T-helper 2 cell treated with Interferon-gamma antibody and Interleukin-4, amounts not matched to agents 5 μg/mL and 100 μg/mL, for 36 hours (primary cell): ENCODE measurements at regions not wholly inside any gene's neighbourhood (a gene's known extent, or its start where the extent isn't known, plus 50 kb on each side); places are given as distances from the start of the nearest gene placed in this dataset.
"Not testable (repeated sequence)": the region's sequence is repeated elsewhere in the genome, so short reads cannot be mapped to it uniquely, and the experiment has no call there.

ENCODE experiments used
- DNase-seq: peaks from one replicate; pipeline ENCODE4 v3.0.0; 2021; ENCODE audit warnings: low spot score
- H3K27ac Mint-ChIP-seq: one replicate; pipeline ENCODE4 v1.8.0; 2021; ENCODE audit warnings: mild to moderate bottlenecking, mixed read lengths
- H3K27me3 Mint-ChIP-seq: one replicate; pipeline ENCODE4 v1.8.0; 2021; ENCODE audit warnings: low read depth, mixed read lengths
- H3K36me3 Mint-ChIP-seq: one replicate; pipeline ENCODE4 v1.8.0; 2021; ENCODE audit warnings: low read depth, mixed read lengths
- H3K4me1 Mint-ChIP-seq: one replicate; pipeline ENCODE4 v1.8.0; 2021; ENCODE audit warnings: low read depth, mixed read lengths
- H3K4me3 Mint-ChIP-seq: one replicate; pipeline ENCODE4 v1.8.0; 2022; ENCODE audit warnings: mild to moderate bottlenecking, moderate library complexity, mixed read lengths
- H3K9me3 Mint-ChIP-seq: one replicate; pipeline ENCODE4 v1.8.0; 2021; ENCODE audit warnings: mixed read lengths

DNA sequence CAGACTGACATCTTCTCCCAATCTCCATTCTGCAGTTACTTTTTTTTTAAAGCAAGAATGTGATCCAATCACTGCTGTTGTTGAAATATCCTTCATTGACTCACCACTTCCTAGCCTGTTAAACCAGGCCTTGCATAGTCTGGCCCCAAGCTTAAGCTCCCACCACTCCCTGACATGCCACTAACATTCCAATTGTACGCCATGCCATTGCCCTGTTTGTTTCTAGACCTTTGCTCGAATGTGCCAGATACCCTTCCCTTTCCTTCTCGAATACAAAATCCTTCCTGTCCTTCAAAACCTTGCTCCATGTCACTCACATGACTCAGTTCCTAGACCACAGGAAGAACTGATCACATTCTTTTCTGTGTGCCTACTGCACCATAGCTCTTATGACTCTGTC is 224.2 kb downstream of the CYRIA start:
- Mint-ChIP-seq H3K4me3 (no peak overlapping the region), H3K27ac (no peak overlapping the region)

DNA sequence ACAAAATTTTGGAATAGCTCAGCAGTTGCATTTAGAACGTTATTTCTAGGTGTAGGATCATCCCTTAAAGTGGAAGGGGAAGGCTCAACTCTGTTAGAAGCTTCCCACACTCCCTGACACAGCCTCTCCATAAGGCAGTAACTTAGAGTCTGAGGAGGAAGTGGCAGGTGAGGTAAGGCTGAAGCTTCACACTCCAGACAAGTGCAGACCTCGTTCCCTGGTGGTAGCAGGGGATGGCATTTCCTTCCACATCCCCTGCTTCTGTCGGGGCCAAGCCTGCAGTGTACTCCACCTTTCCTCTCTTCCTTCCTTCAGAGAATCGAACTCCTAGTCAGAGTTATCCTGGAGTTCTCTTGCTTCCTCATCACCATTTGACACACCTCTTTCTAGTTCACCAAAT is 224.7 kb downstream of the CYRIA start:
- Mint-ChIP-seq H3K36me3 (no peaks in the 10 kb centered on the region), H3K4me1 (no peaks in the 10 kb centered on the region), H3K27ac (no peak overlapping the region), H3K27me3 (peaks cover 18% of the 10 kb centered on the region), H3K4me3 (no peak overlapping the region), H3K9me3 (no peaks in the 10 kb centered on the region)
- no peak for DNase-seq

More for the DNA sequence above, 224.2 kb downstream of the CYRIA start:
- Mint-ChIP-seq H3K36me3 (no peaks in the 10 kb centered on the region), H3K9me3 (no peaks in the 10 kb centered on the region), H3K27me3 (peaks cover 17% of the 10 kb centered on the region), H3K4me1 (no peaks in the 10 kb centered on the region)
- no peak for DNase-seq

DNA sequence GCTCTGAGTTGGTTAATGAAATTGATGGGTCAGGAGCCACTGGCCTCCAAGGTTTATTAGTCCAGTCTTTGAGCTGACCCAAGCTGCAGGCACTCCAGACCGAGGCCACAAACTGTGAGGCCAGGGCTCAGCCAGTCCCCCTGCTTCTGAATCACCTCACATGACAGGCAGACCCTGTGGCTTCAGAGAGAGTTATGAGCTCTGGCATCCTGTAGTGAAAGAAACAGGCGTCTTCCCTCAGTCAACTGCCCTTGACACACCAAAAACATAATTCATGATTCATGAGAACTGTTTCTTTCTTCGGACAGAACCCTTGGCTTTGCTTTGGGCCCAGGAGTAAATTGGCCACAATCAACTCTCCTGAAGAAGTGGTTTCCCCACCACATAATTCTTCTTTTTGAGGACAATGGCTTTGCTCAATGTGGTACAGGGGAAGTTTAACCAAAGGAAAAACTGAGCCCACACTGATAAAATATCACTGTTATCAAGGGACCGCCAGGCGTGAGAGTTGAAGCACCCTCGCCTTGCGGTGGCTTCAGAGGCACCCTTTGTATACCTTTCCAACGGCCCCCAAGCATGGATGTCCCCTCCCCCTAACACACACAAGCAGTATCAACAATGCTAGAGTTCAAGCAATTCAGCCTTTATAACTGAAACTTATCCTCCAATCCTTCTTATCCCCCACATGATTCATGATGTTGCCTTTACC is 226.9 kb downstream of the CYRIA start:
- Mint-ChIP-seq H3K9me3 (no peaks in the 10 kb centered on the region), H3K4me1 (no peaks in the 10 kb centered on the region), H3K27me3 (peaks cover 21% of the 10 kb centered on the region), H3K36me3 (no peaks in the 10 kb centered on the region), H3K27ac (no peak overlapping the region), H3K4me3 (no peak overlapping the region)
- no peak for DNase-seq

DNA sequence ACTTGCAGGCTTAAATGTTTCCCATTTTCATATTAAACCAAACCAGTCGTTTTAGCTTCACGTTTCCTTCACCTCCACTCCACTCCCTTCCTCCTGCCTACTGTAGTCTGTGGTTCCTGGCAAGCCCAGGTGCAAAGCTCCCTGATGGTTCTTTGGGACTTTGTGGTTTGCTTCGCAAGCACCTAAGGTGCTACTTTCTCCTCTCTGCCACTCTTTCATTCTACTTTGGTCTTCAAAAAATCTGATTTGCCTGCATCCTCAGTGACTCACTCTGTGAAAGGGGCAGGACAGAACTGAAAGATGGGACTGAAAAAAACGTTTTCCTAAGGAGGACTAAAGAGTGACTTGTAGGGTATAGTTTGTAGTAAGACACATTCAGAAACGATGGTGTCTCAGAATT is 228.4 kb downstream of the CYRIA start:
- H3K9me3 Mint-ChIP-seq: no peaks in the 10 kb centered on the region
- H3K27ac Mint-ChIP-seq: no peak overlapping the region
- peaks cover 21% of the 10 kb centered on the region for H3K27me3 Mint-ChIP-seq

DNA sequence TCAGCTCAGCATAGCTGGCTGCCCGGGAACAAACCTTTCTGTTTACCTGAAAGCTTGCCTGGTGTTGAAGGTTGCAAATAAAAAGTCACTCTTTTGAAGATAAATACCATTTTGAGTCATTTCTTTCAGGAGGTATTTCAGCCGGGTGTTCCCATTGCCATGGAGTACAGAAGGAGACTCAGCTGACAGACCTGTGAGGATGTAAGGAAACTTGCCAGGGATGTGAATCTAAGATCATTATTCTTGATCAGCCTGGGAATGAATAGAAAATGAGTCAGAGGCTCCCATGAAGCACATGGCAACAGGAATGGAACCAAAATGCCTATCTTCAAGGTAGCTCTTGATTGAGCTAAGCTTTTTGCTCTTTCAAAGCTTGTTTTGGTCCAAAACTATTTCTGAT is 231.2 kb downstream of the CYRIA start:
- no peak for DNase-seq
- Mint-ChIP-seq H3K4me3 (no peak overlapping the region), H3K36me3 (no peaks in the 10 kb centered on the region), H3K27me3 (peaks cover 17% of the 10 kb centered on the region), H3K4me1 (no peaks in the 10 kb centered on the region), H3K27ac (no peak overlapping the region), H3K9me3 (no peaks in the 10 kb centered on the region)

More for the DNA sequence above, 228.4 kb downstream of the CYRIA start:
- H3K4me1 Mint-ChIP-seq: no peaks in the 10 kb centered on the region
- DNase-seq: no peak
- no peaks in the 10 kb centered on the region for H3K36me3 Mint-ChIP-seq
- no peak overlapping the region for H3K4me3 Mint-ChIP-seq

DNA sequence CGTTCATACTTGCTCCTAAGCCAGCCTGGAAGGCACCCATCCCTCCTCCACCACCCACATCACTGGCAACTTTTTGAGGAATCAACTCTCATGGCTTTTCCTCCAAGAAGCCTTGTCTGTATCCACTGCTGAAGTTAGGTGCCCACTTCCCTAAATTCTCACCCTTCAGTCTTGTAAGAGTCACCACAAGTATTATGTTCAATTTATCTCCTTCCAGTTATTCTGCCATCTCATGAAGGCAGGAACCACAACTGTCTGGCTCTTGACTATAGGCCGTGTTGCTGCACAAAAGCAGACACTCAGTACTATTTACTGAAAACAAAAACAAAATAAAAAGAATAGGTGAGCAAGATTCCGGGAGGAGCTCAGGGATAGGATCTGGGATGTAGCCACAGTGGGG is 234.8 kb downstream of the CYRIA start:
- no peaks in the 10 kb centered on the region for H3K4me1 Mint-ChIP-seq
- no peaks in the 10 kb centered on the region for H3K36me3 Mint-ChIP-seq
- no peak overlapping the region for H3K27ac Mint-ChIP-seq
- no peak overlapping the region for H3K4me3 Mint-ChIP-seq
- no peak for DNase-seq
- H3K9me3 Mint-ChIP-seq: no peaks in the 10 kb centered on the region
- peaks cover 2% of the 10 kb centered on the region for H3K27me3 Mint-ChIP-seq

DNA sequence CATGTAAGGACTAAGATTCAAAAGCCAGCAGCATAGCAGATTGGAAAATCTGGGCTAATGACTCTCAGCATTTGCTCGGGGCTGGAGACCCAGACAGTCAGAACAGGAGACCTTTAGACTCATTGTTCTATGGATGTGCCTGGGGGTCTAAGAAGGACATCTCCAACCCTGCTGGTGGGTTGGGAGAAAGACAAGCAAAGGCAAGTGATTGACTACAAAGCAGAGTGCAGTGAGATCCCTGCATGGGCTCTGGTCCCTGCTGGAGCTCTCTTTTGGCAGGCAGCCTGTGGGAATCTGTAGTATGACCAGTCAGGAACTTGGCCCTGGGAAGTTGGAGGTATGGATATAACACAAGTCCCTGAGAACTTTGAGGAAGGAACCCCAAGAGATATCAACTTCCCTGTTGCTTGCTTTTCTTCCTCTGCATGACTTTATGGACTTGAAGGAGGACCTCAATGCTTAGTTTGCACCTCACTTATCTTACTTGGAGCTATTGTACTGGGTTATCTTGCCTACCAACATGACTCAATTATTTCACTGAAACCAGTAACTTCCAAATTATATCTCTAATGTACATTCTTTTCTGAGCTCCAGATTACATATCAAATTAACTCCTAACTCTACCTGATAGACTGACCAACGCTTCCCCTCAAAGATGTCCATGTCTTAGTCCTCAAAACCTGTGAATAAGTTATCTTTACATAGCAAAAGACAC is 236.0 kb downstream of the CYRIA start:
- Mint-ChIP-seq H3K4me1 (no peaks in the 10 kb centered on the region), H3K27me3 (no peaks in the 10 kb centered on the region), H3K36me3 (no peaks in the 10 kb centered on the region), H3K9me3 (no peaks in the 10 kb centered on the region), H3K27ac (no peak overlapping the region), H3K4me3 (no peak overlapping the region)
- DNase-seq: no peak

DNA sequence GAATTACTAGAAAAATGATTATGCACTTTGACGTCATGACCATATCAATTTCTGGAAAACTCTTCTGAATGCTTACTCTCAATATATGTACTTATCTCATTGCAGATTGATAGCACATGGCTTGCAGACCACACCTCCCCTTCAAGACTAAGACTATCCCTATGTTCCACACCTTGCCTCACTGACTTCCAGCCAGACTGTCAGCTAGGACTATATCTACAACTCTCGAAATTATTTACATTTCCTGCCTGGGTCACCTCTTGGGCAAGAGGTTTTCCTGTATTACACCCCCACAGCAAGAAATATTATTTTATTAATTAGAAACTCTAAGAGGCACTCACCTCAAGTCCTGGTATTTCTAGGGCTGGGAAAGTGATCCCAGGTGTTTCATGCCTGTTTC is 236.6 kb downstream of the CYRIA start:
- no peak overlapping the region for H3K4me3 Mint-ChIP-seq
- no peaks in the 10 kb centered on the region for H3K27me3 Mint-ChIP-seq
- no peak for DNase-seq
- no peaks in the 10 kb centered on the region for H3K36me3 Mint-ChIP-seq
- H3K27ac Mint-ChIP-seq: no peak overlapping the region
- no peaks in the 10 kb centered on the region for H3K9me3 Mint-ChIP-seq
- H3K4me1 Mint-ChIP-seq: no peaks in the 10 kb centered on the region

DNA sequence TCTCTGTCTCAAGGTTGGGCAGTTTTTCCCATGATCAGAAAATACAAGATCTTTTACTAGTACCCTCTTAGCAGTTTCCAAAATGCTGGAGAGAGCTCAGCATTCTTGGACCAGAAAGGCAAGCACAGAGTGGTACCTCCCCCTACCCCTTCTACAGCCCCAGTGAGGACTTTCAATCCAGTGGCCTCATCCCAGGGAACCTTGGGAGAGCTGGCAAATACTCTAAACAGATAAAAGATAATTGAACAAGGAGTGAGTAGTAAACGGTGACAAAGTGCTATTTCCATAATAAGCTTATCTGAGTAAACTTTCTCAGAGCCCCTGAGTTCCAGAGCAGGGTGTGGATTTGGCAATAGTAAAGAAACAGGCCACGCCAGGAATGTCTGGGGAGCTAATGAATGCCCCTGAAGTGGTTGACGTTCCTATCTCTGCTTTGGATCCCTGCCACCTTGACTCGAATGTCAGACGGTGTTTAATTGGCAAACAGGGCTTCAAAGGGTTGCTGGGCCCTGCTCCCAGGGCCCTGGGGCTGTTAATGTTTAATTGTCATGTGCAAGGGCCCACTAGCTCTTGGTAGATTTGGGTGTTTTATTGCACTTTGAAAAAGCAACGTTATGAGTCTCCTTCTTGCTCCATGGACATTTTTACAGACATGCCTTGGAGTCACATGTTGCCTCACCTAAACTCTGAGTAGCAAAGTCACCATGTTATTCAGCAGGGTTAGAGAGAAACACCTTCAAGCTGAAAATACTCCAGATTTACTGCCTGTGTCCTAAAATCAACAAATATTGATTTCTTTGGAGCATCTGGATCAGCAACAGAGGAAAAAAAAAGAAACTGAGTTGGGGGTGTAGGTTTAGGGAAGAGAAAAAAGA is 239.9 kb downstream of the CYRIA start:
- Mint-ChIP-seq H3K9me3 (no peaks in the 10 kb centered on the region), H3K4me1 (no peaks in the 10 kb centered on the region), H3K27me3 (no peaks in the 10 kb centered on the region), H3K4me3 (no peak overlapping the region), H3K36me3 (no peaks in the 10 kb centered on the region), H3K27ac (no peak overlapping the region)
- DNase-seq: no peak

DNA sequence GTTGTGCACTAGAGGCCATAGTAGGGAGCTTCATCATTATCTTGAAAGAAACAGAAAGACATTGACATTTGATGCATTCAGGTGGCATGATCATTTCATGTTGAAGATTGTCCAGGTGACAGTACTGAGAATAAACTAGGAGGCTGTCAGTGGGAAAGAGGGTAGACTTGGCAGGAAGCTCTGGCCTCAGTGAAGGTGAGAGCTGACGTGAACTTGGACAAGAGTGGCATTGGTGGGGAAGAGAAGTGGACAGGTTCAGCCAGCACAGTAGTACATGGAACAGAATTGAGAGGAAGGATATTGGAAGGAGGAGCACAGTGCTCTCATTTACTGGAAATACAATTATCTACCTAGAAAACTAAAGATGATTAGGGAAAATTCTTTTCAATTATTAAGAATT is 245.2 kb downstream of the CYRIA start:
- Mint-ChIP-seq H3K27me3 (peaks cover 3% of the 10 kb centered on the region), H3K36me3 (no peaks in the 10 kb centered on the region), H3K4me3 (no peak overlapping the region), H3K4me1 (no peaks in the 10 kb centered on the region), H3K27ac (no peak overlapping the region), H3K9me3 (no peaks in the 10 kb centered on the region)
- no peak for DNase-seq

DNA sequence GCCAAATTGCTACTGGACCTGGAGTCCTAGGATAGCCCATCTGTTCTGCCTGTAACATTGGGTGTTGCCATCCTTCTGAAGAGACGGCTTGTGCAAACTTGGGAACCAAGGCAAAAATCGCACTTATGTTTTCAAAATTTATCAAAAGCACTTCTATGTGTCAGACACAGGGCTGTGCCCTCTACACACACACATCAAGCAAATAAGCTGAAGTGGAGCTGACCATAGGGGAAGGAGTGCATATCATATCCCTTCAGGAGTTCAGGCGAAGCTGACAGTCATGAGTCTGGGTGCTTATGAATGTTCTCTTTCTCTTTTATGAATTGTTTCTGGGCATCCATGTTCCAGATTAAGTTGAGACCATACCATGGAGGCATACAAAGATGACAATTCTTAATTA is 247.9 kb downstream of the CYRIA start:
- H3K36me3 Mint-ChIP-seq: no peaks in the 10 kb centered on the region
- H3K27ac Mint-ChIP-seq: no peak overlapping the region
- no peak overlapping the region for H3K4me3 Mint-ChIP-seq
- H3K4me1 Mint-ChIP-seq: no peaks in the 10 kb centered on the region
- H3K9me3 Mint-ChIP-seq: no peaks in the 10 kb centered on the region
- peaks cover 3% of the 10 kb centered on the region for H3K27me3 Mint-ChIP-seq
- no peak for DNase-seq

DNA sequence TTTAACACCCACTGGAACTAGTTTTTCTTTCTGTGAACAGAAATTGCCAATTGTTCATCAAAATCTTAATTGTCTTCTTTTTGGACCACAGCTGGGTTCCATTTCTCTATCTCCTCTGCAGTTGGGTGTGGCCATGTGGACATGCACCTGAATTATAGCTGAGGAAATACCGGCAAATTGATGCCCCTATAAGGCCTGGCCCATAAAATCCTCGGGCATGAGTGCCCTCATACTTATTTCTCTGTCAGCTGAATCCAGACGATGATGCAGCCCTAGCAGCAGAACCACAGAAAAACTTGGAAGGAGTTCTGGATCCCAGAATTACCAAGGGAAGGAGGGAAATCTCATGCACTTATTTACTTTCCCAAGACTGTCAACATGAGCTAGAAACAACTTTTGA is 249.0 kb downstream of the CYRIA start:
- Mint-ChIP-seq H3K4me1 (no peaks in the 10 kb centered on the region), H3K27ac (no peak overlapping the region), H3K36me3 (no peaks in the 10 kb centered on the region), H3K4me3 (no peak overlapping the region), H3K9me3 (no peaks in the 10 kb centered on the region), H3K27me3 (peaks cover 3% of the 10 kb centered on the region)
- no peak for DNase-seq

DNA sequence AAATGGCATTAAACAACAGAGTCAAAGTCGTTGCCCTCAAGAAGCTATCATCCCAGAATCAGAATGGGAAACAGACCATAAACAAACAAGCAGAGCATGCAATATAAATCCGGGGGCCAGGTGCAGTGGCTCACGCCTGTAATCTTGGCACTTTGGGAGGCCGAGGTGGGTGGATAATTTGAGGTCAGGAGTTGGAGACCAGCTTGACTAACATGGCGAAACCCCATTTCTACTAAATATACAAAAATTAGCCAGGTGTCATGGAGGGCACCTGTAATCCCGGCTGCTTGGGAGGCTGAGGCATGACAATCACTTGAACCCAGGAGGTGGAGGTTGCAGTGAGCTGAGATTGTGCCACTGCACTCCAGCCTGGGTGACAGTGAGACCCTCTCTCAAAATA is 249.8 kb downstream of the CYRIA start:
- H3K27ac Mint-ChIP-seq, H3K27me3 Mint-ChIP-seq, H3K9me3 Mint-ChIP-seq, H3K4me3 Mint-ChIP-seq, H3K36me3 Mint-ChIP-seq, H3K4me1 Mint-ChIP-seq, DNase-seq: not testable (repeated sequence)

DNA sequence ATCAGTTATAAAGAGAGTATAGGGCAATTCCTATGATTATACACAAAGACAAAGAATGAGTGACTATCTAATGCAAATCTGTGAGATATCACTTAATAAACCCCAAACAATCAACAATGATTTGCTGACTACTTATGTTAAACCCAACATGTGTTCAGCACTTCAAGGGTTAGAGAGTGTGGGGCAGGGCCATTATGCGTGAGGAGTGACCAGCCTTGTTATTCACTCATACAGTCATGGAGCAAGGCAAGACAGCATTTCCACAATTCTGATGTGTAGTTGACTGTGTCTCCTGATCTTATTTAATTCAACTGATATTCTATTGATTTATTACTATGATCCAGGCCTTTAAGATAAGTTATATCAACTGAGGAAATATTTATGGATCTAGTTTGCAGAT is 251.7 kb downstream of the CYRIA start:
- Mint-ChIP-seq H3K36me3 (no peaks in the 10 kb centered on the region), H3K4me1 (no peaks in the 10 kb centered on the region), H3K27me3 (no peaks in the 10 kb centered on the region), H3K9me3 (no peaks in the 10 kb centered on the region), H3K27ac (no peak overlapping the region), H3K4me3 (no peak overlapping the region)
- DNase-seq: no peak
